Tibial nerve (tissue), 3 donors: ENCODE measurements at regions not wholly inside any gene's neighbourhood (a gene's known extent, or its start where the extent isn't known, plus 50 kb on each side); places are given as distances from the start of the nearest gene placed in this dataset.

Source experiments
- POLR2A ChIP-seq, 2 donors: fragments of 450-650 bp; IDR thresholded peaks; one replicate each; pipeline ENCODE4 v1.6.1; 2017; ENCODE audit warnings: antibody characterized with exemption in 2 of 2, mild to moderate bottlenecking in 2 of 2, moderate library complexity in 2 of 2
- TF ChIP-seq, protein P1 (sequence below), 5 experiments: fragments of 200-600 bp in 3 of 5; fragments of 450-650 bp in 2 of 5; sonication (generic) in 3 of 5; IDR thresholded peaks; one replicate each; pipeline ENCODE4 v1.5.1; 2016 to 2019; ENCODE audit warnings: antibody characterized with exemption in 5 of 5, mild to moderate bottlenecking in 3 of 5, moderate library complexity in 2 of 5

DNA sequence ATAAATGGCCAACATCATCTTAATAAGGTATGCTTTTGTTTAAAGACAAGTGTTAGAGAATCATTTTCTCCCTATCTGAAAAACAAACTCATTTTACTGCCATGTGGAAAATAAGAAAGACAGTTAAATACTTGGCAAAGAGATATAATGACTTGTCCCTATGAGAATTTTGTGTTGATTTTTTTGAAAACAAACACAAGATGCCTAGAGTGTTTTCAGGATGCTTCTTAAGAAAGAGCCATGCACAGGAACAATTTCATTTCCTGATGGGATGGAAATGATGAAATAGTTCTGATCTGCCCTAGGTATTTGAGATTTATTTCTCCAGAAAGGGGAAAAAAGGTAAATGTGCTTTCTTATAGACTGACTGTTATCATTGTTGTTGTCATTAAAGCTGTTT lies 237.5 kb upstream of the GNAI1 start:
- TF ChIP-seq, protein P1, sequence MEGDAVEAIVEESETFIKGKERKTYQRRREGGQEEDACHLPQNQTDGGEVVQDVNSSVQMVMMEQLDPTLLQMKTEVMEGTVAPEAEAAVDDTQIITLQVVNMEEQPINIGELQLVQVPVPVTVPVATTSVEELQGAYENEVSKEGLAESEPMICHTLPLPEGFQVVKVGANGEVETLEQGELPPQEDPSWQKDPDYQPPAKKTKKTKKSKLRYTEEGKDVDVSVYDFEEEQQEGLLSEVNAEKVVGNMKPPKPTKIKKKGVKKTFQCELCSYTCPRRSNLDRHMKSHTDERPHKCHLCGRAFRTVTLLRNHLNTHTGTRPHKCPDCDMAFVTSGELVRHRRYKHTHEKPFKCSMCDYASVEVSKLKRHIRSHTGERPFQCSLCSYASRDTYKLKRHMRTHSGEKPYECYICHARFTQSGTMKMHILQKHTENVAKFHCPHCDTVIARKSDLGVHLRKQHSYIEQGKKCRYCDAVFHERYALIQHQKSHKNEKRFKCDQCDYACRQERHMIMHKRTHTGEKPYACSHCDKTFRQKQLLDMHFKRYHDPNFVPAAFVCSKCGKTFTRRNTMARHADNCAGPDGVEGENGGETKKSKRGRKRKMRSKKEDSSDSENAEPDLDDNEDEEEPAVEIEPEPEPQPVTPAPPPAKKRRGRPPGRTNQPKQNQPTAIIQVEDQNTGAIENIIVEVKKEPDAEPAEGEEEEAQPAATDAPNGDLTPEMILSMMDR (IDR thresholded peaks at IDR 0.05): no peak
- TF ChIP-seq POLR2A (IDR thresholded peaks at IDR 0.05): no peak
